Karpas-422 (cell line): ENCODE measurements at regions not wholly inside any gene's neighbourhood (a gene's known extent, or its start where the extent isn't known, plus 50 kb on each side); places are given as distances from the start of the nearest gene placed in this dataset.

Experiments
- DNase-seq: peaks from one replicate; pipeline ENCODE4 v3.0.0-alpha.2; 2015
- H2AFZ ChIP-seq: fragments of 200-600 bp; sonication (generic); 2 replicates; pipeline ENCODE4 v1.6.1; 2014; ENCODE audit warnings: antibody characterized with exemption, low read length, mixed read lengths
- H3K27ac ChIP-seq: fragments of 200-600 bp; sonication (generic); 2 replicates; pipeline ENCODE4 v1.5.1; 2014; ENCODE audit warnings: mild to moderate bottlenecking, low read length, moderate library complexity
- H3K27me3 ChIP-seq: fragments of 200-600 bp; sonication (generic); 2 replicates; pipeline ENCODE4 v1.6.1; 2014; ENCODE audit warnings: low read length, mixed read lengths
- H3K36me3 ChIP-seq: fragments of 200-600 bp; sonication (generic); 2 replicates; pipeline ENCODE4 v1.6.1; 2014; ENCODE audit warnings: low read length, mixed read lengths; ENCODE audit not compliant: insufficient read depth
- H3K4me1 ChIP-seq: fragments of 200-600 bp; sonication (generic); 2 replicates; pipeline ENCODE4 v1.6.1; 2014; ENCODE audit warnings: mild to moderate bottlenecking, low read length, mixed read lengths
- H3K4me2 ChIP-seq: fragments of 200-600 bp; sonication (generic); 2 replicates; pipeline ENCODE4 v1.6.1; 2014; ENCODE audit warnings: low read length, low read depth, mild to moderate bottlenecking; ENCODE audit not compliant: poor library complexity, severe bottlenecking
- H3K4me3 ChIP-seq: fragments of 200-600 bp; sonication (generic); 2 replicates; pipeline ENCODE4 v1.5.1; 2014; ENCODE audit warnings: mild to moderate bottlenecking, antibody characterized with exemption, low read length, mixed read lengths
- H3K79me2 ChIP-seq: fragments of 200-600 bp; sonication (generic); 2 replicates; pipeline ENCODE4 v1.6.1; 2014; ENCODE audit warnings: mild to moderate bottlenecking, low read length, mixed read lengths
- H3K9ac ChIP-seq: fragments of 200-600 bp; sonication (generic); 2 replicates; pipeline ENCODE4 v1.6.0; 2014; ENCODE audit warnings: low read length
- H3K9me2 ChIP-seq: fragments of 200-600 bp; sonication (generic), shearing (Covaris generic); replicated peaks from 2 replicates; pipeline ENCODE4 v1.6.0; 2014; ENCODE audit warnings: mild to moderate bottlenecking, low read length, moderate library complexity; ENCODE audit not compliant: insufficient read depth
- H3K9me3 ChIP-seq: fragments of 300-700, 200-600 bp; sonication (generic); 2 replicates; pipeline ENCODE4 v1.6.1; 2014; ENCODE audit warnings: low read length, mixed read lengths
- H4K20me1 ChIP-seq: fragments of 200-600 bp; sonication (generic); 2 replicates; pipeline ENCODE4 v1.6.1; 2014; ENCODE audit warnings: mild to moderate bottlenecking, antibody characterized with exemption, low read length, low read depth; ENCODE audit not compliant: insufficient read depth

- Histone ChIP-seq H3K9me3 (no peaks in the 10 kb centered on the region), H3K9me2 (no peaks in the 10 kb centered on the region), H3K9ac (no peak overlapping the region), H3K4me3 (no peak overlapping the region), H3K79me2 (no peaks in the 10 kb centered on the region), H3K36me3 (no peaks in the 10 kb centered on the region), H3K27ac (no peak overlapping the region), H3K4me2 (no peak overlapping the region), H3K4me1 (no peaks in the 10 kb centered on the region), H2AFZ (no peak overlapping the region), H3K27me3 (no peaks in the 10 kb centered on the region), H4K20me1 (no peaks in the 10 kb centered on the region)
- no peak for DNase-seq
Measured at GRCh38 chr1:218642033-218642948, 297.2 kb downstream of the TGFB2 start.

GRCh38 chr1:218643281-218643680 is 298.1 kb downstream of the TGFB2 start:
- DNase-seq, result no peak
- no peaks in the 10 kb centered on the region for H4K20me1 ChIP-seq
- H3K27ac ChIP-seq, result no peak overlapping the region
- H3K4me2 ChIP-seq, result no peak overlapping the region
- H3K9me3 ChIP-seq, result no peaks in the 10 kb centered on the region
- H3K27me3 ChIP-seq, result no peaks in the 10 kb centered on the region
- no peak overlapping the region for H3K4me3 ChIP-seq
- no peaks in the 10 kb centered on the region for H3K36me3 ChIP-seq
- H3K79me2 ChIP-seq, result no peaks in the 10 kb centered on the region
- no peak overlapping the region for H3K9ac ChIP-seq
- no peaks in the 10 kb centered on the region for H3K9me2 ChIP-seq
- H2AFZ ChIP-seq, result no peak overlapping the region
- H3K4me1 ChIP-seq, result no peaks in the 10 kb centered on the region

GRCh38 chr1:218643926-218644325 is 298.8 kb downstream of the TGFB2 start:
- no peak overlapping the region for H2AFZ ChIP-seq

GRCh38 chr1:218646288-218646687 is 301.2 kb downstream of the TGFB2 start:
- Histone ChIP-seq H2AFZ (no peak overlapping the region), H3K9me3 (no peaks in the 10 kb centered on the region), H3K9me2 (no peaks in the 10 kb centered on the region), H3K4me1 (no peaks in the 10 kb centered on the region), H3K36me3 (no peaks in the 10 kb centered on the region), H3K79me2 (no peaks in the 10 kb centered on the region), H3K9ac (no peak overlapping the region), H4K20me1 (no peaks in the 10 kb centered on the region), H3K4me2 (no peak overlapping the region), H3K4me3 (no peak overlapping the region), H3K27me3 (no peaks in the 10 kb centered on the region), H3K27ac (no peak overlapping the region)
- DNase-seq, result no peak

More at GRCh38 chr1:218643926-218644325, 298.8 kb downstream of the TGFB2 start:
- no peak overlapping the region for H3K4me2 ChIP-seq
- no peak overlapping the region for H3K27ac ChIP-seq
- H3K9ac ChIP-seq, result no peak overlapping the region
- no peaks in the 10 kb centered on the region for H4K20me1 ChIP-seq
- H3K36me3 ChIP-seq, result no peaks in the 10 kb centered on the region
- H3K9me2 ChIP-seq, result no peaks in the 10 kb centered on the region
- H3K79me2 ChIP-seq, result no peaks in the 10 kb centered on the region
- no peak for DNase-seq
- no peaks in the 10 kb centered on the region for H3K4me1 ChIP-seq
- no peak overlapping the region for H3K4me3 ChIP-seq
- no peaks in the 10 kb centered on the region for H3K9me3 ChIP-seq
- H3K27me3 ChIP-seq, result no peaks in the 10 kb centered on the region

- Histone ChIP-seq H3K27me3 (no peaks in the 10 kb centered on the region), H3K9me3 (no peaks in the 10 kb centered on the region), H3K27ac (no peak overlapping the region), H3K79me2 (no peaks in the 10 kb centered on the region), H2AFZ (no peak overlapping the region), H3K9ac (no peak overlapping the region), H3K36me3 (no peaks in the 10 kb centered on the region), H3K4me3 (no peak overlapping the region), H3K4me1 (no peaks in the 10 kb centered on the region), H3K4me2 (no peak overlapping the region), H3K9me2 (no peaks in the 10 kb centered on the region), H4K20me1 (no peaks in the 10 kb centered on the region)
- DNase-seq, result no peak
Measured at GRCh38 chr1:218656301-218657037, 311.3 kb downstream of the TGFB2 start.

- Histone ChIP-seq H4K20me1 (no peaks in the 10 kb centered on the region), H3K9ac (no peak overlapping the region), H3K4me3 (no peak overlapping the region), H3K27ac (no peak overlapping the region), H3K79me2 (no peaks in the 10 kb centered on the region), H3K4me2 (no peak overlapping the region), H3K36me3 (no peaks in the 10 kb centered on the region), H2AFZ (no peak overlapping the region), H3K9me2 (no peaks in the 10 kb centered on the region), H3K4me1 (no peaks in the 10 kb centered on the region), H3K27me3 (no peaks in the 10 kb centered on the region), H3K9me3 (no peaks in the 10 kb centered on the region)
- DNase-seq, result no peak
Measured at GRCh38 chr1:218658269-218658668, 313.1 kb downstream of the TGFB2 start.

- Histone ChIP-seq H3K36me3 (no peaks in the 10 kb centered on the region), H3K4me2 (no peak overlapping the region), H3K9me3 (no peaks in the 10 kb centered on the region), H4K20me1 (no peaks in the 10 kb centered on the region), H3K9ac (no peak overlapping the region), H3K27me3 (no peaks in the 10 kb centered on the region), H3K4me1 (no peaks in the 10 kb centered on the region), H3K4me3 (no peak overlapping the region), H2AFZ (no peak overlapping the region), H3K27ac (no peak overlapping the region), H3K79me2 (no peaks in the 10 kb centered on the region), H3K9me2 (no peaks in the 10 kb centered on the region)
- DNase-seq, result no peak
Measured at GRCh38 chr1:218658899-218659298, 313.8 kb downstream of the TGFB2 start.

GRCh38 chr1:218659911-218660677 is 315.0 kb downstream of the TGFB2 start:
- Histone ChIP-seq H3K9ac (no peak overlapping the region), H3K4me3 (no peak overlapping the region), H3K9me2 (no peaks in the 10 kb centered on the region), H3K36me3 (no peaks in the 10 kb centered on the region), H3K9me3 (no peaks in the 10 kb centered on the region), H3K27ac (no peak overlapping the region), H3K27me3 (no peaks in the 10 kb centered on the region), H4K20me1 (no peaks in the 10 kb centered on the region), H3K4me1 (no peaks in the 10 kb centered on the region), H3K4me2 (no peak overlapping the region), H2AFZ (no peak overlapping the region), H3K79me2 (no peaks in the 10 kb centered on the region)
- no peak for DNase-seq
